HCT116 (cell line): ENCODE measurements at regions not wholly inside any gene's neighbourhood (a gene's known extent, or its start where the extent isn't known, plus 50 kb on each side); places are given as distances from the start of the nearest gene placed in this dataset.

Experiments
- ATAC-seq: fragments of 200-7000 bp; cut with Tn5 transposase; 2 replicates; pipeline ENCODE4 v1.9.1; 2020; ENCODE audit warnings: mild to moderate bottlenecking, moderate library complexity
- BruUV-seq: library from RNA; stranded (reverse); fragments of 400-500 nt; replicated peaks from 2 replicates; lab custom pipeline; 2021; lab: Mats Ljungman, UMichigan
- CTCF ChIA-PET: fragments of 300-600 bp; sonication (Branson Sonifier 250); formaldehyde crosslinking; loops from one replicate; lab custom pipeline; 2021; ENCODE audit warnings: antibody characterized with exemption; lab: Charles Lee
- POLR2A ChIA-PET: fragments of 300-600, 350-600 bp; sonication (Branson Sonifier 250); formaldehyde crosslinking; loops from one replicate; lab custom pipeline; 2021; ENCODE audit warnings: antibody characterized with exemption; lab: Charles Lee
- RAD21 ChIA-PET, 2 experiments: fragments of 300-600 bp; sonication (Branson Sonifier 250); formaldehyde crosslinking; loops; one replicate each; lab custom pipeline; 2023; ENCODE audit warnings: low total read pairs in 2 of 2; ENCODE audit not compliant: uncharacterized antibody in 2 of 2, unreplicated experiment in 2 of 2, low non-redundant PET in 1 of 2; lab: Charles Lee
- DNase-seq: peaks from one replicate; pipeline ENCODE4 v3.0.0-alpha.2; 2010; ENCODE audit warnings: low read depth, low spot score
- H2AFZ ChIP-seq: fragments of 200-600 bp; shearing (Covaris generic), sonication (generic); 2 replicates; pipeline ENCODE4 v1.6.1; 2017; ENCODE audit warnings: low read depth, mixed run types, mixed read lengths, antibody characterized with exemption, low read length; ENCODE audit not compliant: poor library complexity, severe bottlenecking
- H3K27ac ChIP-seq: 2 replicates; pipeline ENCODE4 v1.5.1; 2012; ENCODE audit warnings: low read depth, low read length
- H3K27me3 ChIP-seq: fragments of 200-600 bp; sonication (generic); 2 replicates; pipeline ENCODE4 v1.6.1; 2016; ENCODE audit warnings: mixed run types, low read length, mixed read lengths; ENCODE audit not compliant: insufficient read depth
- H3K36me3 ChIP-seq, 2 experiments: fragments of 200-500 bp in 1 of 2; fragments of 200-600 bp in 1 of 2; sonication (Bioruptor generic) in 1 of 2; sonication (generic) in 1 of 2; 2 replicates each; pipeline versions ENCODE4 v1.5.1 to v1.6.1; 2014 to 2016; ENCODE audit warnings: low read length in 2 of 2, inconsistent platforms in 1 of 2, mixed read lengths in 1 of 2, mixed run types in 1 of 2; ENCODE audit not compliant: insufficient read depth in 2 of 2, control insufficient read depth in 1 of 2
- H3K4me1 ChIP-seq, 2 experiments: fragments of 200-600 bp in 1 of 2; sonication (generic) in 1 of 2; 2 replicates each; pipeline versions ENCODE4 v1.5.1 to v1.6.1; 2012 to 2017; ENCODE audit warnings: low read length in 2 of 2, inconsistent platforms in 1 of 2, mild to moderate bottlenecking in 1 of 2, mixed read lengths in 1 of 2, mixed run types in 1 of 2, moderate library complexity in 1 of 2; ENCODE audit not compliant: insufficient read depth in 2 of 2, control insufficient read depth in 1 of 2
- H3K4me2 ChIP-seq: fragments of 200-600 bp; sonication (generic); 2 replicates; pipeline ENCODE4 v1.6.1; 2017; ENCODE audit warnings: mixed run types, low read length, mixed read lengths
- H3K4me3 ChIP-seq, 2 experiments: fragments of 200-600 bp in 1 of 2; sonication (generic) in 1 of 2; replicated peaks in 1 of 2; 2 replicates each; pipeline ENCODE4 v1.5.1; 2011 to 2016; ENCODE audit warnings: low read length in 2 of 2, control low read depth in 1 of 2, low read depth in 1 of 2, mild to moderate bottlenecking in 1 of 2, mixed read lengths in 1 of 2, mixed run types in 1 of 2
- H3K79me2 ChIP-seq: fragments of 200-600 bp; sonication (generic); 2 replicates; pipeline ENCODE4 v1.6.1; 2017; ENCODE audit warnings: mild to moderate bottlenecking, mixed run types, low read length, moderate library complexity, mixed read lengths; ENCODE audit not compliant: insufficient read depth
- H3K9ac ChIP-seq: fragments of 200-600 bp; sonication (generic); 2 replicates; pipeline ENCODE4 v1.6.1; 2016; ENCODE audit warnings: low read length, mixed read lengths
- H3K9me2 ChIP-seq: fragments of 200-600 bp; sonication (generic), shearing (Covaris generic); 2 replicates; pipeline ENCODE4 v1.6.1; 2017; ENCODE audit warnings: mixed run types, mild to moderate bottlenecking, moderate library complexity; ENCODE audit not compliant: insufficient read depth
- H3K9me3 ChIP-seq, 2 experiments: fragments of 200-500 bp in 1 of 2; fragments of 200-600 bp in 1 of 2; sonication (Bioruptor generic) in 1 of 2; sonication (generic) in 1 of 2; 2 replicates each; pipeline ENCODE4 v1.6.1; 2014 to 2017; ENCODE audit warnings: low read length in 2 of 2, mixed read lengths in 2 of 2, inconsistent platforms in 1 of 2, low read depth in 1 of 2, mild to moderate bottlenecking in 1 of 2, mixed run types in 1 of 2, moderate library complexity in 1 of 2; ENCODE audit not compliant: control insufficient read depth in 1 of 2, insufficient read depth in 1 of 2
- H4K20me1 ChIP-seq: fragments of 200-600 bp; sonication (generic), shearing (Covaris generic); 2 replicates; pipeline ENCODE4 v1.6.1; 2017; ENCODE audit warnings: mixed run types, mild to moderate bottlenecking, moderate library complexity; ENCODE audit not compliant: insufficient read depth
- CBX3 ChIP-seq: IDR thresholded peaks from 2 replicates; pipeline ENCODE4 v1.6.1; 2012; ENCODE audit warnings: low read depth
- EGR1 ChIP-seq: IDR thresholded peaks from 2 replicates; pipeline ENCODE4 v1.6.1; 2012; ENCODE audit warnings: low read depth
- EZH2 ChIP-seq: fragments of 200-600 bp; sonication (generic); IDR thresholded peaks from 2 replicates; pipeline ENCODE4 v1.6.1; 2017; ENCODE audit warnings: antibody characterized with exemption, mixed run types
- EZH2phosphoT487 ChIP-seq: fragments of 200-600 bp; IDR thresholded peaks from 2 replicates; pipeline ENCODE4 v1.6.1; 2018; ENCODE audit warnings: antibody characterized with exemption, borderline replicate concordance
- JUND ChIP-seq: IDR thresholded peaks from 2 replicates; pipeline ENCODE4 v1.6.1; 2012
- POLR2A ChIP-seq: IDR thresholded peaks from 2 replicates; pipeline ENCODE4 v1.7.0; 2011; ENCODE audit warnings: borderline replicate concordance; ENCODE audit not compliant: insufficient read depth, insufficient read length; ENCODE audit errors: extremely low read depth
- RAD21 ChIP-seq: IDR thresholded peaks from 2 replicates; pipeline ENCODE4 v1.6.1; 2012; ENCODE audit warnings: low read depth, mild to moderate bottlenecking
- SRF ChIP-seq: IDR thresholded peaks from 2 replicates; pipeline ENCODE4 v1.6.1; 2012; ENCODE audit warnings: low read depth
- TCF7L2 ChIP-seq: IDR thresholded peaks from 2 replicates; pipeline ENCODE4 v1.7.0; 2011; ENCODE audit warnings: borderline replicate concordance, inconsistent platforms; ENCODE audit not compliant: insufficient read depth, insufficient read length; ENCODE audit errors: extremely low read depth
- intact Hi-C: fragments of 100-400 bp; cut with micrococcal nuclease; formaldehyde crosslinking; loops from 2 replicates; pipeline ENCODE4 v1.10.0; 2022
- TF ChIP-seq, protein P1 (sequence below): IDR thresholded peaks from 2 replicates; pipeline ENCODE4 v1.6.1; 2012; ENCODE audit warnings: low read depth
- TF ChIP-seq, protein P2 (sequence below): IDR thresholded peaks from 2 replicates; pipeline ENCODE4 v1.6.1; 2011; ENCODE audit warnings: mild to moderate bottlenecking, low read length, moderate library complexity; ENCODE audit not compliant: insufficient replicate concordance; ENCODE audit errors: extremely low read depth

DNA sequence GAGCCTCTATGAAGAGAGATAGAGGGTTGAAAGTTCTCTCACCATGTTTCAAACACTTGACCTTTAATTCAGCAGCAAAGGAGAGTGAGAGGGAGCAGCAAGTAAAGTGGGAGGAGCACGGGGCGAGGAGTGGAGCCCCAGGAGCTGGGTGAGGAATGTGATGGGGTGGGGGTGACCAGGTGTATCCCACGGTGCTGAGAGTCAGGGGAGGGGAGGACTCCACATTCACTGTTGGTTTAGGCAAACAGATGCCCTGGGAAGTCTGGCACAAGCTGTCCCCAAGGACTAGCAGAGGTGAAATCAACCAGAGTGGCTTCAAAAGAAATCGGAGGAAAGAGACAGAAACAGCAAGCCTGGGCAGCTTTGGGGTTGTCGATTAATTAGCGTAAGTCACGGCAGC lies 101.8 kb upstream of the PITRM1 start:
- no peak overlapping the region for H2AFZ ChIP-seq
- no peak overlapping the region for H3K4me3 ChIP-seq
- H3K4me2 ChIP-seq, result no peak overlapping the region
- no peak overlapping the region for H3K27ac ChIP-seq
- no peak for ATAC-seq
- H3K9me3 ChIP-seq, result no peaks in the 10 kb centered on the region
- H3K27me3 ChIP-seq, result no peaks in the 10 kb centered on the region; the same call in 1 of the 2 replicates
- H3K36me3 ChIP-seq, result no peaks in the 10 kb centered on the region
- no peak for DNase-seq
- BruUV-seq, result no TSS peak
- H3K9me2 ChIP-seq, result no peaks in the 10 kb centered on the region
- no peaks in the 10 kb centered on the region for H3K79me2 ChIP-seq
- ChIA-PET RAD21 (no interaction called here), POLR2A (no interaction called here), CTCF (no interaction called here)
- intact Hi-C loops, result no loop called here
- H3K9ac ChIP-seq, result no peak overlapping the region
- H3K4me1 ChIP-seq, result no peaks in the 10 kb centered on the region
- TF ChIP-seq EZH2 (no peak), RAD21 (no peak), EGR1 (no peak)
- TF ChIP-seq, protein P1, sequence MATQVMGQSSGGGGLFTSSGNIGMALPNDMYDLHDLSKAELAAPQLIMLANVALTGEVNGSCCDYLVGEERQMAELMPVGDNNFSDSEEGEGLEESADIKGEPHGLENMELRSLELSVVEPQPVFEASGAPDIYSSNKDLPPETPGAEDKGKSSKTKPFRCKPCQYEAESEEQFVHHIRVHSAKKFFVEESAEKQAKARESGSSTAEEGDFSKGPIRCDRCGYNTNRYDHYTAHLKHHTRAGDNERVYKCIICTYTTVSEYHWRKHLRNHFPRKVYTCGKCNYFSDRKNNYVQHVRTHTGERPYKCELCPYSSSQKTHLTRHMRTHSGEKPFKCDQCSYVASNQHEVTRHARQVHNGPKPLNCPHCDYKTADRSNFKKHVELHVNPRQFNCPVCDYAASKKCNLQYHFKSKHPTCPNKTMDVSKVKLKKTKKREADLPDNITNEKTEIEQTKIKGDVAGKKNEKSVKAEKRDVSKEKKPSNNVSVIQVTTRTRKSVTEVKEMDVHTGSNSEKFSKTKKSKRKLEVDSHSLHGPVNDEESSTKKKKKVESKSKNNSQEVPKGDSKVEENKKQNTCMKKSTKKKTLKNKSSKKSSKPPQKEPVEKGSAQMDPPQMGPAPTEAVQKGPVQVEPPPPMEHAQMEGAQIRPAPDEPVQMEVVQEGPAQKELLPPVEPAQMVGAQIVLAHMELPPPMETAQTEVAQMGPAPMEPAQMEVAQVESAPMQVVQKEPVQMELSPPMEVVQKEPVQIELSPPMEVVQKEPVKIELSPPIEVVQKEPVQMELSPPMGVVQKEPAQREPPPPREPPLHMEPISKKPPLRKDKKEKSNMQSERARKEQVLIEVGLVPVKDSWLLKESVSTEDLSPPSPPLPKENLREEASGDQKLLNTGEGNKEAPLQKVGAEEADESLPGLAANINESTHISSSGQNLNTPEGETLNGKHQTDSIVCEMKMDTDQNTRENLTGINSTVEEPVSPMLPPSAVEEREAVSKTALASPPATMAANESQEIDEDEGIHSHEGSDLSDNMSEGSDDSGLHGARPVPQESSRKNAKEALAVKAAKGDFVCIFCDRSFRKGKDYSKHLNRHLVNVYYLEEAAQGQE, result no peak
- H4K20me1 ChIP-seq, result no peaks in the 10 kb centered on the region

DNA sequence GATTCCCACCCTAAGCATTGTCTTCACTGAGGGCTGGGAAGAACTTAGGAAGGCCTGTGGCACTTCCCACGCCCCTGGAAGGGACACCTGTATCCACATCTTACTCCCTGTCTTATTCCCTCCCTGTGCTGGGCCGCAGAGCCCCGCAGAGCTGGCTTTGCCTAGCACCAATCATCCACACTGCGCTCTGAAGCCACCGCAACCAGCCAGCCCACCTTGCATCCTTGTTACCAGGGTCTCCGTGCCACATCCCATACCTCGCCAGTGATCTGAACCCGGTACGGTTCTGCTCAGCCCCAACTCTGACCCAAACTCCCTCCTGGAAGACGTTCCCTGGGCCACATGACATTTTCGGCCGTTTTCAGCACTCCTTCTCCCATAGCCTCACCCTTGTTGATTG lies 101.4 kb upstream of the PITRM1 start:
- no peaks in the 10 kb centered on the region for H3K9me3 ChIP-seq
- H3K36me3 ChIP-seq, result no peaks in the 10 kb centered on the region
- ATAC-seq (no peak), DNase-seq (no peak)
- no peaks in the 10 kb centered on the region for H4K20me1 ChIP-seq
- RAD21 ChIA-PET, result no interaction called here
- POLR2A ChIA-PET, result no interaction called here
- no peak overlapping the region for H3K4me2 ChIP-seq
- H3K9ac ChIP-seq, result no peak overlapping the region
- no peak overlapping the region for H2AFZ ChIP-seq
- H3K27me3 ChIP-seq, result no peaks in the 10 kb centered on the region; the same call in 1 of the 2 replicates
- intact Hi-C loops, result no loop called here
- no peaks in the 10 kb centered on the region for H3K4me1 ChIP-seq
- BruUV-seq, result no TSS peak
- H3K27ac ChIP-seq, result no peak overlapping the region
- CTCF ChIA-PET, result no interaction called here
- no peaks in the 10 kb centered on the region for H3K9me2 ChIP-seq
- no peak overlapping the region for H3K4me3 ChIP-seq
- H3K79me2 ChIP-seq, result no peaks in the 10 kb centered on the region
- TF ChIP-seq EZH2 (no peak), TCF7L2 (no peak), EZH2phosphoT487 (no peak), POLR2A (no peak), JUND (no peak), CBX3 (no peak), EGR1 (no peak), SRF (no peak)
- TF ChIP-seq, protein P2, sequence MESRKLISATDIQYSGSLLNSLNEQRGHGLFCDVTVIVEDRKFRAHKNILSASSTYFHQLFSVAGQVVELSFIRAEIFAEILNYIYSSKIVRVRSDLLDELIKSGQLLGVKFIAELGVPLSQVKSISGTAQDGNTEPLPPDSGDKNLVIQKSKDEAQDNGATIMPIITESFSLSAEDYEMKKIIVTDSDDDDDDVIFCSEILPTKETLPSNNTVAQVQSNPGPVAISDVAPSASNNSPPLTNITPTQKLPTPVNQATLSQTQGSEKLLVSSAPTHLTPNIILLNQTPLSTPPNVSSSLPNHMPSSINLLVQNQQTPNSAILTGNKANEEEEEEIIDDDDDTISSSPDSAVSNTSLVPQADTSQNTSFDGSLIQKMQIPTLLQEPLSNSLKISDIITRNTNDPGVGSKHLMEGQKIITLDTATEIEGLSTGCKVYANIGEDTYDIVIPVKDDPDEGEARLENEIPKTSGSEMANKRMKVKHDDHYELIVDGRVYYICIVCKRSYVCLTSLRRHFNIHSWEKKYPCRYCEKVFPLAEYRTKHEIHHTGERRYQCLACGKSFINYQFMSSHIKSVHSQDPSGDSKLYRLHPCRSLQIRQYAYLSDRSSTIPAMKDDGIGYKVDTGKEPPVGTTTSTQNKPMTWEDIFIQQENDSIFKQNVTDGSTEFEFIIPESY, result no peak
- TF ChIP-seq, protein P1, result no peak
